OCI-LY7 (cell line): ENCODE measurements at regions not wholly inside any gene's neighbourhood (a gene's known extent, or its start where the extent isn't known, plus 50 kb on each side); places are given as distances from the start of the nearest gene placed in this dataset.

Experiments
- BruUV-seq: library from RNA; stranded (reverse); fragments of 400-500 nt; replicated peaks from 2 replicates; lab custom pipeline; 2021; lab: Mats Ljungman, UMichigan
- CTCF ChIA-PET: fragments of 300-600 bp; sonication (Branson Sonifier 250); formaldehyde crosslinking; loops from one replicate; lab custom pipeline; 2022; ENCODE audit warnings: antibody characterized with exemption; ENCODE audit not compliant: unreplicated experiment; lab: Charles Lee
- POLR2A ChIA-PET: fragments of 300-600 bp; sonication (Branson Sonifier 250); formaldehyde crosslinking; loops from one replicate; lab custom pipeline; 2022; ENCODE audit warnings: antibody characterized with exemption; lab: Charles Lee
- DNase-seq: peaks from one replicate; pipeline ENCODE4 v3.0.0-alpha.2; 2015; ENCODE audit warnings: low spot score
- H2AFZ ChIP-seq: fragments of 200-600 bp; sonication (generic), shearing (Covaris generic); 2 replicates; pipeline ENCODE4 v1.6.1; 2014; ENCODE audit warnings: mild to moderate bottlenecking, antibody characterized with exemption, low read length, moderate library complexity
- H3K27ac ChIP-seq: fragments of 200-600 bp; sonication (generic); 2 replicates; pipeline ENCODE4 v1.5.1; 2014; ENCODE audit warnings: mixed run types, low read depth, mild to moderate bottlenecking, moderate library complexity, low read length, inconsistent platforms; ENCODE audit not compliant: poor library complexity, severe bottlenecking
- H3K36me3 ChIP-seq: fragments of 200-600 bp; sonication (generic); 2 replicates; pipeline ENCODE4 v1.6.1; 2014; ENCODE audit warnings: mild to moderate bottlenecking, antibody characterized with exemption, low read length, moderate library complexity, mixed read lengths; ENCODE audit not compliant: insufficient read depth
- H3K4me1 ChIP-seq: fragments of 200-600 bp; sonication (generic); 2 replicates; pipeline ENCODE4 v1.5.1; 2014; ENCODE audit warnings: mild to moderate bottlenecking, low read length; ENCODE audit not compliant: insufficient read depth, poor library complexity, severe bottlenecking
- H3K4me2 ChIP-seq: fragments of 200-600 bp; sonication (generic); 2 replicates; pipeline ENCODE4 v1.6.1; 2014; ENCODE audit warnings: mild to moderate bottlenecking, low read length
- H3K4me3 ChIP-seq: fragments of 200-600 bp; sonication (generic); 2 replicates; pipeline ENCODE4 v1.5.1; 2014; ENCODE audit warnings: mild to moderate bottlenecking, low read depth, low read length; ENCODE audit not compliant: poor library complexity, severe bottlenecking
- H3K79me2 ChIP-seq: fragments of 200-600 bp; sonication (generic); 2 replicates; pipeline ENCODE4 v1.6.1; 2016; ENCODE audit warnings: low read depth, mild to moderate bottlenecking, low read length, moderate library complexity, mixed read lengths; ENCODE audit not compliant: insufficient read depth
- H3K9me2 ChIP-seq: fragments of 200-600 bp; sonication (generic); 2 replicates; pipeline ENCODE4 v1.6.1; 2016; ENCODE audit warnings: mild to moderate bottlenecking, low read length, mixed read lengths; ENCODE audit not compliant: insufficient read depth
- H3K9me3 ChIP-seq: fragments of 200-600 bp; sonication (generic); 2 replicates; pipeline ENCODE4 v1.6.1; 2014; ENCODE audit warnings: mild to moderate bottlenecking, mixed run types, low read length, mixed read lengths
- H4K20me1 ChIP-seq: fragments of 200-600 bp; sonication (generic); 2 replicates; pipeline ENCODE4 v1.6.1; 2014; ENCODE audit warnings: mild to moderate bottlenecking, antibody characterized with exemption, low read length, moderate library complexity, mixed read lengths; ENCODE audit not compliant: insufficient read depth
- EZH2phosphoT487 ChIP-seq: fragments of 200-600 bp; sonication (generic); IDR thresholded peaks from 2 replicates; pipeline ENCODE4 v1.6.1; 2018; ENCODE audit warnings: low read depth, borderline replicate concordance, mild to moderate bottlenecking, mixed run types, antibody characterized with exemption, low read length, moderate library complexity, mixed read lengths
- intact Hi-C: fragments of 100-400 bp; cut with micrococcal nuclease; formaldehyde crosslinking; loops from one replicate; pipeline ENCODE4 v1.10.0; 2022; ENCODE audit not compliant: unreplicated experiment
- TF ChIP-seq, protein P1 (sequence below): fragments of 200-600 bp; sonication (generic); conservative IDR thresholded peaks from 2 replicates; pipeline ENCODE4 v1.5.1; 2014; ENCODE audit warnings: mild to moderate bottlenecking, antibody characterized with exemption, low read length, moderate library complexity, mixed read lengths

DNA sequence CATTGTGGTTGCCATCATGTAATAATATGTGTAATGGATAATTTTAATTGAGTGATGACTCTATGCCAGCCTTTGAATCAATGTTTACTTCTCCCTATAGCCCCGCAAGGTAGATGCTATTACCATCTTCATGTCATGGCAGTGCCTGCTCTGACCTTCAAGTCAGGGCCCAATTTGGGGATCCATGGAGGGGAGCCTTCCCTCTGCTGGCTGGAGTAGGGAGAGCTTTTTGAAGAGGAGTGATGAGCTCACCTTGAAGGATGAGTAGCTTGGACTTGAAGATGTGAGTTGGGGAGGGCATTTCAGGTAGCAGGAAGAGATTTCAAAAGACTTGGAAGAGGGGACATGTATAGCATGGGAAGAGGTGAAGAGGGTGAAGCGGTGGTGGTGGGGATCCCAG lies 189.2 kb downstream of the FOXD2 start:
- intact Hi-C loops, result no loop called here
- Histone ChIP-seq H3K4me2 (no peak overlapping the region), H2AFZ (no peak overlapping the region), H3K27ac (no peak overlapping the region), H3K4me1 (no peaks in the 10 kb centered on the region), H3K9me2 (no peaks in the 10 kb centered on the region), H4K20me1 (no peaks in the 10 kb centered on the region), H3K36me3 (no peaks in the 10 kb centered on the region), H3K79me2 (no peaks in the 10 kb centered on the region), H3K4me3 (no peak overlapping the region), H3K9me3 (no peaks in the 10 kb centered on the region)
- ChIA-PET POLR2A (no interaction called here), CTCF (interaction anchor here (0.5 to 0.7 kb wide), 2 partner anchors 189 to 234 kb away, joined by 3 to 7 read pairs; partner anchors contain the start of gene FOXD2)
- BruUV-seq, result no TSS peak
- no peak for TF ChIP-seq EZH2phosphoT487
- TF ChIP-seq, protein P1, sequence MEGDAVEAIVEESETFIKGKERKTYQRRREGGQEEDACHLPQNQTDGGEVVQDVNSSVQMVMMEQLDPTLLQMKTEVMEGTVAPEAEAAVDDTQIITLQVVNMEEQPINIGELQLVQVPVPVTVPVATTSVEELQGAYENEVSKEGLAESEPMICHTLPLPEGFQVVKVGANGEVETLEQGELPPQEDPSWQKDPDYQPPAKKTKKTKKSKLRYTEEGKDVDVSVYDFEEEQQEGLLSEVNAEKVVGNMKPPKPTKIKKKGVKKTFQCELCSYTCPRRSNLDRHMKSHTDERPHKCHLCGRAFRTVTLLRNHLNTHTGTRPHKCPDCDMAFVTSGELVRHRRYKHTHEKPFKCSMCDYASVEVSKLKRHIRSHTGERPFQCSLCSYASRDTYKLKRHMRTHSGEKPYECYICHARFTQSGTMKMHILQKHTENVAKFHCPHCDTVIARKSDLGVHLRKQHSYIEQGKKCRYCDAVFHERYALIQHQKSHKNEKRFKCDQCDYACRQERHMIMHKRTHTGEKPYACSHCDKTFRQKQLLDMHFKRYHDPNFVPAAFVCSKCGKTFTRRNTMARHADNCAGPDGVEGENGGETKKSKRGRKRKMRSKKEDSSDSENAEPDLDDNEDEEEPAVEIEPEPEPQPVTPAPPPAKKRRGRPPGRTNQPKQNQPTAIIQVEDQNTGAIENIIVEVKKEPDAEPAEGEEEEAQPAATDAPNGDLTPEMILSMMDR, result no peak
- DNase-seq, result no peak

DNA sequence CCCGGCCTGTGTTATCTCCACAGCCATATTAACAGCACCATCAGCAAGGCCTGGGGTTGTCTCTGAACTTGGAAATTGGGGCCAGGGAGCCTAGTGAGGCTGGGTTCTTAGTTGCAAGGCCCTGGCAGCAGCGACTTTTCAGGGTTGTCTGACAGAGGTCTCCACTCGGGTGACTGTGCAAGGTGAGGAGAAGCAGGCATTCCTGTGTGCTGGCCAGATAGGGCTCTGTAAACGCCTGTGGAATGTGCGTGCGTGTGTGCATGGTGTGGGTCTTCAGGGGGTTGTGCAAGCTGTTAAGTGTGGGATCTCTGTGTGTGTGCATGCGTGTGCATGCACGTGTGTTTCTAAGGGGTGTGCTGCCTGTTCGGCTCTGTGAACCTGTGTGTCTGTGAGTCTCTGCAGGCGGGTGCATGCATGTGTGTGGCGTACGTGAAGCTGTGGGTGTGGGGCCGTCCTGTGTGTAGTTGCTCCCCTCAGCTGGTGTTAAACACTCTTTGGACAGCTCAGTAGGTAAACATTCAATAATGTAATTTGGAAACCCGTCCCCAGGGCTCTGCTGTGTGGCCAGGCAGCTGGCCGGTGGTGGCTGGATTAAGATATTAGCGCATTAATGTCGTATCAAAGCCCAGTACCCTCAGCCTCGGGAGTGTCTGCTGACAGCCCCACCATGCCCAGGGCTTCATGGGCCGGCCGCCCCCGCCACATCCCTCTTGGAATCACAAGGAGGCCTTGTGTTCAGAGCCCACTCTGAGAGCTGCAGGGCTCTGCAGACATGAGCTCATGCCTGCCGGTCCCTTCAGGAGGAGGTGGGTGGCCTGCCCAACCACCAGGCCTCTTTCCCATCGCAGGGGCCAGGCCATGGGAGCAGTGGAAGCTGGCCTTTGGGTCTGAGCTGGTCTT lies 189.9 kb downstream of the FOXD2 start:
- no peak for DNase-seq
- Histone ChIP-seq H2AFZ (no peak overlapping the region), H3K27ac (no peak overlapping the region), H3K4me3 (no peak overlapping the region), H3K4me1 (no peaks in the 10 kb centered on the region), H4K20me1 (no peaks in the 10 kb centered on the region), H3K9me3 (no peaks in the 10 kb centered on the region), H3K9me2 (no peaks in the 10 kb centered on the region), H3K36me3 (no peaks in the 10 kb centered on the region), H3K4me2 (no peak overlapping the region), H3K79me2 (no peaks in the 10 kb centered on the region)
- no TSS peak for BruUV-seq
- TF ChIP-seq, protein P1, result no peak
- no peak for TF ChIP-seq EZH2phosphoT487
- intact Hi-C loops, result no loop called here
- ChIA-PET CTCF (interaction anchor here (0.5 to 0.7 kb wide), 2 partner anchors 190 to 234 kb away, joined by 3 to 7 read pairs; partner anchors contain the start of gene FOXD2), POLR2A (no interaction called here)

- no peak overlapping the region for H2AFZ ChIP-seq
- BruUV-seq, result no TSS peak
- H3K4me1 ChIP-seq, result no peaks in the 10 kb centered on the region
- no peaks in the 10 kb centered on the region for H3K9me3 ChIP-seq
- no peak for DNase-seq
- POLR2A ChIA-PET, result no interaction called here
- H3K9me2 ChIP-seq, result no peaks in the 10 kb centered on the region
- no peak overlapping the region for H3K4me3 ChIP-seq
- H3K79me2 ChIP-seq, result no peaks in the 10 kb centered on the region
- CTCF ChIA-PET, result no interaction called here
- H3K27ac ChIP-seq, result no peak overlapping the region
- no peaks in the 10 kb centered on the region for H3K36me3 ChIP-seq
- intact Hi-C loops, result no loop called here
- no peaks in the 10 kb centered on the region for H4K20me1 ChIP-seq
- TF ChIP-seq EZH2phosphoT487, result no peak
- no peak overlapping the region for H3K4me2 ChIP-seq
Measured at GRCh38 chr1:47629201-47629600, 191.4 kb downstream of the FOXD2 start.
